IPS-18a (cell line): ENCODE measurements at regions not wholly inside any gene's neighbourhood (a gene's known extent, or its start where the extent isn't known, plus 50 kb on each side); places are given as distances from the start of the nearest gene placed in this dataset.

Experiments used
- H3K27ac ChIP-seq: one replicate; pipeline ENCODE4 v1.5.1; 2013; ENCODE audit warnings: low read length
- H3K27me3 ChIP-seq: one replicate; pipeline ENCODE4 v1.6.1; 2013; ENCODE audit warnings: mild to moderate bottlenecking, low read length; ENCODE audit not compliant: control insufficient read depth, insufficient read depth
- H3K36me3 ChIP-seq: one replicate; pipeline ENCODE4 v1.6.1; 2013; ENCODE audit warnings: low read depth, low read length; ENCODE audit not compliant: control insufficient read depth
- H3K4me1 ChIP-seq: one replicate; pipeline ENCODE4 v1.6.1; 2013; ENCODE audit warnings: low read depth, low read length; ENCODE audit not compliant: control insufficient read depth
- H3K4me3 ChIP-seq: one replicate; pipeline ENCODE4 v1.5.1; 2013; ENCODE audit warnings: low read length
- H3K9ac ChIP-seq: one replicate; pipeline ENCODE4 v1.6.1; 2013; ENCODE audit warnings: mild to moderate bottlenecking, low read length, moderate library complexity
- H3K9me3 ChIP-seq: one replicate; pipeline ENCODE4 v1.6.1; 2013; ENCODE audit warnings: low read depth, low read length; ENCODE audit not compliant: control insufficient read depth

GRCh38 chr6:139649732-139650131, 275.3 kb upstream of the CITED2 start:
- Histone ChIP-seq H3K27ac (no peak overlapping the region), H3K27me3 (no peaks in the 10 kb centered on the region), H3K9ac (no peak overlapping the region), H3K4me3 (no peak overlapping the region), H3K9me3 (no peaks in the 10 kb centered on the region), H3K4me1 (peaks cover 4% of the 10 kb centered on the region), H3K36me3 (no peaks in the 10 kb centered on the region)

GRCh38 chr6:139649128-139649527, 274.7 kb upstream of the CITED2 start:
- Histone ChIP-seq H3K27ac (no peak overlapping the region), H3K36me3 (no peaks in the 10 kb centered on the region), H3K9ac (no peak overlapping the region), H3K4me3 (no peak overlapping the region), H3K9me3 (no peaks in the 10 kb centered on the region), H3K27me3 (no peaks in the 10 kb centered on the region), H3K4me1 (peaks cover 3% of the 10 kb centered on the region)

GRCh38 chr6:139648430-139649000, 274.1 kb upstream of the CITED2 start:
- H3K27me3 ChIP-seq: no peaks in the 10 kb centered on the region
- H3K4me1 ChIP-seq: peaks cover 3% of the 10 kb centered on the region
- no peak overlapping the region for H3K27ac ChIP-seq
- H3K36me3 ChIP-seq: no peaks in the 10 kb centered on the region
- no peak overlapping the region for H3K9ac ChIP-seq
- no peaks in the 10 kb centered on the region for H3K9me3 ChIP-seq
- H3K4me3 ChIP-seq: no peak overlapping the region

- Histone ChIP-seq H3K9ac (no peak overlapping the region), H3K36me3 (no peaks in the 10 kb centered on the region), H3K4me1 (no peaks in the 10 kb centered on the region), H3K9me3 (no peaks in the 10 kb centered on the region), H3K27me3 (no peaks in the 10 kb centered on the region), H3K27ac (no peak overlapping the region), H3K4me3 (no peak overlapping the region)
These were observed 273.4 kb upstream of the CITED2 start for GRCh38 chr6:139647841-139648240.

- no peaks in the 10 kb centered on the region for H3K9me3 ChIP-seq
- H3K27ac ChIP-seq: no peak overlapping the region
- H3K36me3 ChIP-seq: no peaks in the 10 kb centered on the region
- no peaks in the 10 kb centered on the region for H3K27me3 ChIP-seq
- no peak overlapping the region for H3K4me3 ChIP-seq
- H3K4me1 ChIP-seq: no peaks in the 10 kb centered on the region
- H3K9ac ChIP-seq: no peak overlapping the region
These were observed 272.6 kb upstream of the CITED2 start for GRCh38 chr6:139647016-139647415.

- Histone ChIP-seq H3K4me3 (no peak overlapping the region), H3K27me3 (no peaks in the 10 kb centered on the region)
These were observed 270.4 kb upstream of the CITED2 start for GRCh38 chr6:139644821-139645220.

GRCh38 chr6:139643986-139644385, 269.5 kb upstream of the CITED2 start:
- no peak overlapping the region for H3K4me3 ChIP-seq
- no peak overlapping the region for H3K9ac ChIP-seq
- H3K27ac ChIP-seq: no peak overlapping the region
- no peaks in the 10 kb centered on the region for H3K27me3 ChIP-seq
- no peaks in the 10 kb centered on the region for H3K4me1 ChIP-seq
- H3K9me3 ChIP-seq: no peaks in the 10 kb centered on the region
- no peaks in the 10 kb centered on the region for H3K36me3 ChIP-seq

More at GRCh38 chr6:139644821-139645220, 270.4 kb upstream of the CITED2 start:
- Histone ChIP-seq H3K9ac (no peak overlapping the region), H3K4me1 (no peaks in the 10 kb centered on the region), H3K36me3 (no peaks in the 10 kb centered on the region), H3K27ac (no peak overlapping the region), H3K9me3 (no peaks in the 10 kb centered on the region)

GRCh38 chr6:139642346-139642745, 267.9 kb upstream of the CITED2 start:
- Histone ChIP-seq H3K27ac (no peak overlapping the region), H3K4me3 (no peak overlapping the region), H3K9me3 (no peaks in the 10 kb centered on the region)

GRCh38 chr6:139641376-139641775, 266.9 kb upstream of the CITED2 start:
- no peak overlapping the region for H3K9ac ChIP-seq
- no peak overlapping the region for H3K4me3 ChIP-seq
- H3K4me1 ChIP-seq: no peaks in the 10 kb centered on the region
- no peaks in the 10 kb centered on the region for H3K36me3 ChIP-seq
- H3K27ac ChIP-seq: no peak overlapping the region
- no peaks in the 10 kb centered on the region for H3K27me3 ChIP-seq
- H3K9me3 ChIP-seq: no peaks in the 10 kb centered on the region

More at GRCh38 chr6:139642346-139642745, 267.9 kb upstream of the CITED2 start:
- H3K9ac ChIP-seq: no peak overlapping the region
- H3K27me3 ChIP-seq: no peaks in the 10 kb centered on the region
- no peaks in the 10 kb centered on the region for H3K36me3 ChIP-seq
- no peaks in the 10 kb centered on the region for H3K4me1 ChIP-seq

GRCh38 chr6:139640921-139641320, 266.5 kb upstream of the CITED2 start:
- Histone ChIP-seq H3K4me3 (no peak overlapping the region), H3K36me3 (no peaks in the 10 kb centered on the region), H3K27me3 (no peaks in the 10 kb centered on the region), H3K9me3 (no peaks in the 10 kb centered on the region), H3K27ac (no peak overlapping the region), H3K9ac (no peak overlapping the region), H3K4me1 (no peaks in the 10 kb centered on the region)

DNA sequence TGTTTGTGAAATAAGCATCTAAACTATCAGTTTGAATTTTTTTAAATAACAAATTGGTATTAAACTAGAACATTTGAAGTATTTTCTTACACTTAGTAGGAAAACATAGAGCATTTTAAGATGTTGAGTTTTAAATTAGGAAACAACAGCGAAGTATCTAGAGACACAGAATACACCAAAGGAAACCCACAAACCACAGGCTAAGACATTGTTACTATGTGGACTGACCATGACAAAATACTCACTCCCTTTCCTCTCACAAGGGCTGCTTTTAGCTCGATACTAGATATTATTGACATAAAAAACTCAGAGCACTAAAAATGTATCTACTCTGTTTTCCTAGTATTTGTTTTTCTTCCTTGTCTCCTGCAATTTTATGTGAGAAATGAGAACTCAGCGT, 266.0 kb upstream of the CITED2 start:
- Histone ChIP-seq H3K4me3 (no peak overlapping the region), H3K27ac (no peak overlapping the region), H3K27me3 (no peaks in the 10 kb centered on the region), H3K4me1 (no peaks in the 10 kb centered on the region), H3K9ac (no peak overlapping the region), H3K36me3 (no peaks in the 10 kb centered on the region), H3K9me3 (no peaks in the 10 kb centered on the region)

GRCh38 chr6:139639507-139639906, 265.1 kb upstream of the CITED2 start:
- Histone ChIP-seq H3K9ac (no peak overlapping the region), H3K9me3 (no peaks in the 10 kb centered on the region), H3K27ac (no peak overlapping the region), H3K4me1 (no peaks in the 10 kb centered on the region), H3K36me3 (no peaks in the 10 kb centered on the region), H3K27me3 (no peaks in the 10 kb centered on the region), H3K4me3 (no peak overlapping the region)
